ENCODE measurements at regions not wholly inside any gene's neighbourhood (a gene's known extent, or its start where the extent isn't known, plus 50 kb on each side); places are given as distances from the start of the nearest gene placed in this dataset.

DNA sequence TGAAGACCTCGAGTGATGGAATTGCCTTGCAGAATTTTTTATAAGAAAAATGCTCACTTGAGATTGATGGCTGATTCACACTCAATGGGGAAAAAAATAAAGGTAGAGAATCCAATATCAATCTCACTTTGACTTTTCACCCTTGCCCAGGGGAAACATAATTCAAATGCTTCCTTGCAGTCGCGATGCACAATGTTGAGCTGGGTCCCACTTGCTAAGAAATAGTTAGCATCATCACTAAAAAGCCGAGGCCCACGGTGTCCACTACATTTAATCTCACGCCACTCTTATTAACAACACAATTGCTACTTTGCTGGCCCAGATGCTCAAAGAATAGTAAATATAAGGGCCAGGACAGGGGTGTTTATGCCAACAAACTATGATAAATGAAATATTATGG lies 223.4 kb downstream of the SPTSSA start:
- DNase-seq = no peak

DNA sequence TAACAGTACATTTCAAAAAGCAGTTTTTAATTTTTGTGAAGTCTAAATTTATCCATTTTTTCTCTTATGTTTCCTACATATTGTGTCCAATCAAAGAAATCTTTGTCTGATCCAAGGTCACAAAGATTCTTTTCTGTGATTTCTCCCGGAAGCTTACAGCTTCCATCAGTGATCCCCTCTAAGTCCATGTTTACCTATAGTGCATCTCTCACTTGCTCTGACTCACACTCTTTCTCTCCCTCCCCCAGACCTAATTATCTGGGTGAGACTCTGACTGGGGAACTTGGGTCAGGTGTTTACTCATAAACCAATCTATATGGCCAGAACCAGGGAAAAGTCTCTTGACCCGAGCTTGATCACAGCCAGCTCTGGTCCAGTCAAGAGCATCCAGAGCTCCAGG lies 224.4 kb downstream of the SPTSSA start:
- no peak for DNase-seq

DNA sequence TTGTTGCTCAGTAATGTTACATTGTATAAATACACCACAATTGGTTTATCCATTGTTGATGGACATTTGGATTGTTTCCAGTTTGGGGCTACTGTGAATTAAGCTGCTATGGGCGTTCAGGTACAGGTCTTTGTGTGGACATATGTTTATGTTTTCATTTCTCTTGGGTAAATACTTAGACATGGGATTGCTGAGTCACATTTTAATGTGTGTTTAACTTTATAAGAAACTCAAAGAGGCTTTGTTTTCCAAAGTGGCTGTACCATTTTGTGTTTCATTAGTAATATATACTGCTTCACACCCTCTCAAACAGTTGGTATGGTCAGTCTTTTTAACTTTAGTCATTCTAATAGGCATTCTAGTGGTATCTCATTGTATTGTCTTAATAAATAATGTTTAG lies 225.0 kb downstream of the SPTSSA start:
- DNase-seq = no peak

GRCh38 chr14:34235643-34236300 lies 226.3 kb downstream of the SPTSSA start:
- no peak for DNase-seq

GRCh38 chr14:34234258-34234657 lies 227.8 kb downstream of the SPTSSA start:
- DNase-seq = no peak

DNA sequence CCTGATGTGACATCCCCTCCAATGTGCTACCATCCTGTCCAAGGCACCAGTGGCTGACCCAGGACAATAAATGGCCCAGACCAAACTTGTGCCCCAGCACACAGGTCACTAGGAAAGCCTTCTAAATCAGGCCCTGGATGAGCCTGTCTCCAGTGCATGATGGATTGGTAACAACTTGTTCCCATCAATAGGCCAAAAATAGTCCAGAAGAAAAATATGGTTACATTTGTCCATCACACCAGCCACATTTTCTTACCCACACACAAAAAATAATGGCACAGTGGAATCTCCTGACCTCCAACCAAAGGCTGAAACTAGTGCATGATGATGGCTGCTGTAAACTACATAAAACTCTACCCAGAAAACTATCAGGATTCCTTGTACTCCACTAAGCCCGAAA lies 228.4 kb downstream of the SPTSSA start:
- DNase-seq = no peak

DNA sequence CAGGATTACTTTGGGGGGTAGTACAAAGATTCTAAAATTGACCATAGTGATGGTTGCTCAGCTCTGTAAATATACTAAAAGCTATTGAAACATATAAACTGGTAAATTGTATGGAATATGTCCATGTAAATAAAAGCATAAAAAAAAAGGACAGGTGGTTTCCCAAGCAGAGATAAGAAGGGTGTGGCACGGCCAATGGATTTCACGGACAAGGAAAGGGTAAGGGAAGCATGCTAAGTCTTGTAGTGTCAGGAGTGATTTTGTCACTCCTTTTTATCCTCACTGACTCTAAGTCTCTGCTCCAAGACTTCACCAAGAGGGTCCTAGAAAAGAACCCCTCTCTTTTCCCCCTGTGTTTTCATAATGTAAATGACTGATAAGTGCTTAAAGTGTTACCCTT lies 229.2 kb downstream of the SPTSSA start:
- no peak for DNase-seq

- DNase-seq = no peak
These were observed 230.4 kb downstream of the SPTSSA start for GRCh38 chr14:34231626-34232025.

GRCh38 chr14:34229140-34229539 lies 232.9 kb downstream of the SPTSSA start:
- no peak for DNase-seq

GRCh38 chr14:34228650-34228976 lies 233.4 kb downstream of the SPTSSA start:
- no peak for DNase-seq

DNA sequence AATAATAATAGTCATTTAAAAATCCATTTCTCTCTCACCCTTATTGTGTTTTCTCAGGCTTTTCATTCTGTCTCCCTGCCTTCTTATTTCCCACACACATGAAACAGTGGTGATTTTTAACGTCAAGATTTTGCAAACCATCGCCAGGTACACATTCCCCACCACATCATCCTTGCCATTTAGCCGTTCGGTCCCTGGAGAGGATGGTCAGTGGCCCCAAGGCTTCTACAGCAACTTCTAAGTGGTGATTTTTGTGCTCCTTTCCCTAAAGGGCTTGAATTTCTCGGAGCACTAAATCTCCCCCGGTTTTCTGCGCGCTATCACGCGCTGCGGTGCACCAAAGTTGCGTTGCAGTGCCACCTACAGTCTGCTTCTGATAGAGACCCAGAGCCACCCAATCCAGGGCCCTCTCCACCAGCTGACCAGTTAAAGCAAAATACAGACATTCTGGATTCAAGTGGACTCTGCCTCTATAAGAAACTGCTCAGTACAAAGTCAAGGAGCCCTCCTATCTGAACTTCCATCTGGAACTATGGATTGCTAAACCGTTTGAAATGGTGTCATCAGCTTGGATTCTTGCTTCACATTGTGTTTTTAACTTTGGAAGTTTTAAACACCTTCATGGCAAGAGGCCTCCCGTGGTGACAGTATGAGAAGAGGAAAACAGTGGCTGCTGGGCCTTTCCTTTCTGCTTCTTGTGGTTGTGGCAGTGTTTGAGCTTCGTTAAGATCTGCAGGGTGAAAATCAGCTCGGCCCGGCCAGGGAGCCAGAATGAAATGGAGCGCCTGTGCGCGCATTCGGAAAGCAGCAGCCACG lies 234.0 kb downstream of the SPTSSA start:
- peak; percentile 42 for DNase-seq

DNA sequence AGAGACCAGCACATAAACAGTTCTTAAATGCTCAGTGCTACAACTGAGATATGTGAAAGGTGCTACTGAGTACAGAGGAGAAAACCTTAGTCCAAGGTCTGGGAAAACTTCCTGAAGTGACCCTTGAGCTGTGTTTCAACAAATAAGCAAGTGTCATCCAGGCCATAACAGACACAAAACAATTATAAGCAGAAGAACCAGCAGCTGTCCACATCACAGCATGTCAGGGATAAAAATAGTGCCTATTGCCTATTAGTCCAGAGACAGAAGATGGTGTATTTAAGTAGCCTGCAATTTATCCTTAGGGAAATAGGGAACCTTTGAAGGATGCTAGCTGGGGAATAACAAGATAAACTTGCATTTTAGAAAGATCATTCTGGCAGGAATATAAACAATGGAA lies 237.8 kb downstream of the SPTSSA start:
- DNase-seq = no peak

DNA sequence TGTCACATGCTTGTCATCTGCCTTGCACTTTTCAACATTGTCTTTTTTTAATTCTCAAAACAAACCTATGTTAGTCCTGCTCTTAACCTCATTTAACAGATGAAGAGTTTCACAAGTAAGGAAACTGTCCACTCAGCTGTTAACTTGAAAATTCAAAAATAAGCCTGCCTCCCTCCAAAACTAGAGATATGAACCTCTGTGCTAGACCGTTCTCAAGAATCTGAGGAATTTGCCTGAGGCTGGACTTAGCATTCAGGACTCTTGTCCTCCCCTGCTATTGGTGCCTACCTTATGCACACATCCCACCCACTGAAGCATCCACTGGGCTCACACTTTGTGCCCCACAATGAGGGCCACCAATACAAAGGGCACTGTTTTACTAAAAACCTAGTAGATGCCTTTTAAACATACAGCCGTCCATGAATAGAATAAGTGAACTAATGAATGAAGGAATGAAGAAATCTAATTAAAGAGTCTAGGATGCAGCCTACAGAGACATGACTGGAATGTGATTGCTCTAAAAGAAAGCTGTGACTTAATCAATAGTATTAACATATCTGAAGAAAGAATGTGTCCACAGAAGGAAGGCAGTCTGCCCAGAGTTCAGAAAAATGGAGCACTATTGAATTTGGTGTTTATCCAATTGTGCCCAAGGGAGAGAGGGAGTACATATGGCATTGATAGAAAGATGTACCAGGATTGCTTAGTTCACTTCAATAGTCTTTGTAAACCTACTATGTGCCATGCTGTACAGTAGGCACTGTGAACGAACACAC lies 238.5 kb downstream of the SPTSSA start:
- DNase-seq = no peak

DNA sequence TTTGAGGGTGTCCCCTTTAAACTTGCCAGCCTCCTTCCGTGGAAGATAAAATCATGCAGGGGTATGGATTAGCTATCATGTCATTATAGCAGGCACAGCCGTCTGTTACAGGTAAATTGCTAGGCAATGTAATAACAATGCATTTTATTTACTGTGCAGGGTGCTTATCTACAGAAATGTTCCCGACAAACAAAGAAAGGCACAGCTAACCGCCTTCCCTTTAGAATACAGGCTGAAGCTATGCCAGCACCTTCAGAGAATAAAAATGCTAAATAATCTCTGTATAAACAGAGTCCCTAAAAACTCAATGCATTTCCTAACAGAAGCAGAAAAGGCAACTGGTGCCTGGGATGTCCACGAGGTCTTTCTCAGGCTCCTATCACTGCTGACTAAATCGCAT lies 239.2 kb downstream of the SPTSSA start:
- no peak for DNase-seq

GRCh38 chr14:34222122-34222521 lies 239.9 kb downstream of the SPTSSA start:
- DNase-seq = no peak

DNA sequence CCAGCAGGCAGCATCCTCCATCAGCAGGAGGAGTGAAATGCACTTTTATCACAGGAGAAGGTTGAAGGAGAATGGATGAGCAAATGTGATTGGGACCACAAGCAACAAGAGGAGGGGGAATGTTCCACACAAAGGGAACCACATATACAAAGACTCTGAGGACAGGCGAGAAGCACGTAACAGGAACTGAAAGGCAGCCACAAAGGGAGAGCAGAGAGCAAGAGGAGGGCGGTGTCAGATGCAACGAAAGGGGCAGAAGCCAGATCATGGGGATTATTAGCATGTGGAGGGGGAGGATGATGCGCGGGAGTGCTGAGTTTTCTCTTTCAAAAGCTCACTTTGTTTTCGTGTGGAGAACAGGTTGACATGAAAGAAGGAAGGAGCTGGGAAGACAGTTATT lies 241.1 kb downstream of the SPTSSA start:
- DNase-seq = no peak

DNA sequence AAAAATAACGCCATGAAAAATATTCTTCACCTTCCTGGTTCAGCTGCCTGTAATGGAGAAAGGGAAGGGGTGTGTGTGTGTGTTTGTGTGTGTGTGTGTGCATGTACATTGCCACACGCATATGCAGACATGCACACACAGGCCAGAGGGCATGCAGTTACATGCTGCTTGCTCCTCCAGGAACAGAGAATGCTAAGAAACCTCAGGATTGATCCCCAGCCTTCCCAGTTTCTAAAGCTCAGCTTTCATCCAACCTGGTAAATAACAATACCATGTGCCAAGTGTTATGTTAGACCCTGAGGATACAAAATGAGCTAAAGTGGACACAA lies 241.7 kb downstream of the SPTSSA start:
- DNase-seq = no peak

DNA sequence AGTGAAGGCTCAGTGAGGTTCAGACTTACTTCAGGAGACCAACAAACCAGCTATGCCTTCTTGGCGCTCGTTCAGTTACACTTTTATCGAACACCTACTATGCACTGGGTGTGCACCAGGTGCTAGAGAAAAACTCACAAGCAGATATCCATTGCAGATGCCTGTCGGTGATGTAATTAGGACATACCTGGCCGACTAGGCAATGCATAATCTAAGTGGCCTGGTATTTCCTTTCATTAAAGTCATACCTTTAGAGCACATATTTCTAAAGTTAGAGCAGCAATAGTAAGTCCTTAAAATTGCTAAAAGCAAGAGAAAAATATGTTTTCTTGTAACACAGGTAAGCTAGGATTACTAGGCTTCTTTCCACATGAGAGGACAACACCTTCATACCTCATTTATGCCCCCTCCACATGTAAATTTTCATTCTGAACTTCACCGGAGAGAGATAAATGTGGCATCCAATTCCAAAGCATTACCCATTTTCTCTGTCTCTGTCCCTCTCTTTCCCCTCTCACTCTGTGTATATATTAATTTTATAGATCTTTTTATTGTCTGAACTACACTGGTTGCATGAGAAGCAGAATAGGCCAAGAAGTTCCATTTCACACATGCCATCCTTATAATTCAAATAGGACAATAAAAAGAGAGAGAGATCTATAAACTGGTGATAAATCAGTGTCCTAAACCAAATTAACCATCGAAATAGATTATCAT lies 242.2 kb downstream of the SPTSSA start:
- DNase-seq = no peak

GRCh38 chr14:34218881-34219280 lies 243.2 kb downstream of the SPTSSA start:
- DNase-seq = no peak

- no peak for DNase-seq
These were observed 247.1 kb downstream of the SPTSSA start for GRCh38 chr14:34214961-34215360.

GRCh38 chr14:34213332-34213731 lies 248.7 kb downstream of the SPTSSA start:
- DNase-seq = no peak

DNA sequence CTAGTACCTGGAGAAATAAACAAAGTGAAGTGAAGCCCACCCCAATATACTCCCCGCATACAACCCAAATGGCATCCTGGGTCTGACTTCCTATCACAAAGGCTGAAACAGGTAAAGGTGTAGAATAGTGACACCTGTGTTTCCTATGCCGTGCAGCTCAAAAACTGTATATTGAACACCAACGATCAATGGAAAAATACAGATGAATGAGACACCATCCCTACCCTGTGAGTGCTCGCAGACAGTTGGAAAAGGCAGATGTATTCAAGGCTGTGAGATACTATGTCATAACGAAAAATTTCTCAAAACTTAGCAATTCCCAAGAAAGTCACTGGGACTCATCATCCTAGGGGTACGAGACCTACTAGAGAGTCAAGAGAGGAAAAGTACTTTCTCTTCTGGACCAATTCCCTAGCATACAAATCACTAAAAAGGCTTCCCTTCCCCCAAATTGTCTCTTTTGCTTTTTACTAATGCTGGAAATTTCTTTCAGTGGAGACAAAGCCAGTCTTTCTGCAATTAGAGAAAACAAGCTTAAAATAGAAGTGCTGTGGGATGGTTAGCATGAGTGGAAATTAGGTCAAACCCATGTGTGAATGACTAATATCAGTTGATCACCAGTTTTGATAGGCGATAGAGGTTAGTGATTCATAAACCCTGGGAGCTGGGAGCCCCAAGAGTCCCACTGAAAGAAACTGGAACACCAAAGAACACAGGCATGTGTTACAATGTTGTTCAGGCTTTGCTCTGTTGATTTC lies 249.7 kb downstream of the SPTSSA start:
- DNase-seq = peak; percentile 6

DNA sequence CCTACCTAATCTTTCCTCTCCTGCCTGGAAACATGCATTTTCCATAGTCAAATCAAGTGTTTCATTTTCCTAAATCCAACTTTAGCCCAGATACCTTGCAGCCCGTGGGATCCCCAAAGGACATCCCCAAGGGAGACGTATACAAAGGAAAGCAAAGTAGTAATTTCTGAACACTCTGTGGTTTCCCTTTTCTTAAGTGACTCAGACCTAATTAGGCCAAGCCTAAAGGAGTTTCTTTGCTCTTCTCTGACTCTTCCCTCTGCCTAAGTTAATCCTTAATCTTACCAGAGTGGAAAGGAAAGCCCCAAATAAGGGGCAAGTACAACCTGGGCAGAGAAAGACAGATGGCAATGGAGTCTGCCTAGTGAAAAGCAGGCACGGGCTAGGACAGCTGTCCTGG lies 250.3 kb downstream of the SPTSSA start:
- no peak for DNase-seq

Data from stimulated activated CD4-positive, alpha-beta T cell treated with anti-CD3 and anti-CD28 coated beads, Interleukin-1b, Interleukin-23, amount 100 ng/mL, for 48 hours (primary cell).